ENCODE measurements at regions not wholly inside any gene's neighbourhood (a gene's known extent, or its start where the extent isn't known, plus 50 kb on each side); places are given as distances from the start of the nearest gene placed in this dataset.

DNA sequence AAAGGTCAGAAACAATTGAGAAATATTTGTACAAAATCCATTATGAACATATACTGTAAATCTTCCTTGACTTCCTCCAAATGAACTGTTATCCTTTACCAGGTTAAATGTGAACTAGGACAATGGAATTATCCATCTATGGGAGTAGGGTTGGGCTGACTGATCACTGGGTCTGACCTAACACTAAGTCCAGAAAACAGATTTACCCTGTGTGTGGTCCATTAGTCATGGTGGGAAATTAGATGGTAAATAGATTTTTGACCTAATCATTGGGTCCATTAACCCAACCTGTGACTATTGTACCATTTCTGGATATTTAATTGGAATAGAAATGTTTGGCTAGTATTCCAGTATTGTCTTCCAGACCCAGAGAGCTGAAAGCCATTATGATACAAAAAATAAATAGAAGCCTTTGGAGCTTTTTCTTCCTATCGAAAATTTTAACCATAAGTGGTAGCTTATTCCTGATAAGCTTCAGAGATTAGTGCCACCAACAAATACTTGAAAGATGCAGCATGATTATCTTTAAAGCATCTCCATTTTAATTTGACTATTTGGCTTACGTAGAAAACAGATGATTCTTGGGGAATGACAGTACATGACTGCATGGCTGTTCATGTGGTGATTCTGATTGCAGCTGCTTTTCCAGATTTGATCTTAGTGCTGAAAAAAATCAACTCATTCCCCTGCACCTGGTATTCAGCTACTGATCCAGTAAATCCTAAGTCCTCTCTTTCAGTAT lies 703.2 kb upstream of the FSHR start:
- TF ChIP-seq CTCF (IDR thresholded peaks at IDR 0.05) (no peak), POLR2A (IDR thresholded peaks at IDR 0.05) (no peak)

Measured in uterus (tissue), 2 donors.